ENCODE measurements at regions not wholly inside any gene's neighbourhood (a gene's known extent, or its start where the extent isn't known, plus 50 kb on each side); places are given as distances from the start of the nearest gene placed in this dataset.

- FAIRE-seq (no peak), DNase-seq (ENCODE audit: insufficient read length, low spot score) (no peak)
- TF ChIP-seq, protein P1, sequence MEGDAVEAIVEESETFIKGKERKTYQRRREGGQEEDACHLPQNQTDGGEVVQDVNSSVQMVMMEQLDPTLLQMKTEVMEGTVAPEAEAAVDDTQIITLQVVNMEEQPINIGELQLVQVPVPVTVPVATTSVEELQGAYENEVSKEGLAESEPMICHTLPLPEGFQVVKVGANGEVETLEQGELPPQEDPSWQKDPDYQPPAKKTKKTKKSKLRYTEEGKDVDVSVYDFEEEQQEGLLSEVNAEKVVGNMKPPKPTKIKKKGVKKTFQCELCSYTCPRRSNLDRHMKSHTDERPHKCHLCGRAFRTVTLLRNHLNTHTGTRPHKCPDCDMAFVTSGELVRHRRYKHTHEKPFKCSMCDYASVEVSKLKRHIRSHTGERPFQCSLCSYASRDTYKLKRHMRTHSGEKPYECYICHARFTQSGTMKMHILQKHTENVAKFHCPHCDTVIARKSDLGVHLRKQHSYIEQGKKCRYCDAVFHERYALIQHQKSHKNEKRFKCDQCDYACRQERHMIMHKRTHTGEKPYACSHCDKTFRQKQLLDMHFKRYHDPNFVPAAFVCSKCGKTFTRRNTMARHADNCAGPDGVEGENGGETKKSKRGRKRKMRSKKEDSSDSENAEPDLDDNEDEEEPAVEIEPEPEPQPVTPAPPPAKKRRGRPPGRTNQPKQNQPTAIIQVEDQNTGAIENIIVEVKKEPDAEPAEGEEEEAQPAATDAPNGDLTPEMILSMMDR (IDR thresholded peaks at IDR 0.05; ENCODE audit: insufficient read depth, missing control alignments), result no peak
These were observed 536.5 kb upstream of the CDH11 start for GRCh38 chr16:65658349-65658748.

- DNase-seq (ENCODE audit: insufficient read length, low spot score), result no peak
- TF ChIP-seq, protein P1 (IDR thresholded peaks at IDR 0.05; ENCODE audit: insufficient read depth, missing control alignments), result no peak
- FAIRE-seq, result no peak
These were observed 535.7 kb upstream of the CDH11 start for GRCh38 chr16:65657556-65657955.

DNA sequence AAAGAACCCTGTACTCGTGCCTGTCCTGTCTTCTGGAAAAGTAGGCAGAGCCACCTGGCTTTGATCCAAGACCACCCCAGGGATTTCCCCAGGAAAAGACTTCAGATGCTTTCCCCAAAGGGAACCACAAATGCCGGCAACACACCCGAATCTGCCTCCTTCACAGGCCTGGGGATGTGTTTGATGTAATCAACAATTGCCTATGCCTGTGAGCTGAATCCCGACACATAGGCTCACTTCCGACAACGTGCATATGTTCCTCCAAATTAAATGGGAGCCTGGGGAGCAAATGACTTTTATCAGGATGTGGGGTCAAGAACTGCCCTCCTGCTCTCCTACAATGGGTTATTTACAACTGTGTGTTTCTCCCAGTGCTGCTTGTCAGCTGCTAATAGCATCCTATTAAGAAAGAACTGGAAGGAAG is 535.2 kb upstream of the CDH11 start:
- no peak for DNase-seq (ENCODE audit: insufficient read length, low spot score)
- FAIRE-seq, result no peak

DNA sequence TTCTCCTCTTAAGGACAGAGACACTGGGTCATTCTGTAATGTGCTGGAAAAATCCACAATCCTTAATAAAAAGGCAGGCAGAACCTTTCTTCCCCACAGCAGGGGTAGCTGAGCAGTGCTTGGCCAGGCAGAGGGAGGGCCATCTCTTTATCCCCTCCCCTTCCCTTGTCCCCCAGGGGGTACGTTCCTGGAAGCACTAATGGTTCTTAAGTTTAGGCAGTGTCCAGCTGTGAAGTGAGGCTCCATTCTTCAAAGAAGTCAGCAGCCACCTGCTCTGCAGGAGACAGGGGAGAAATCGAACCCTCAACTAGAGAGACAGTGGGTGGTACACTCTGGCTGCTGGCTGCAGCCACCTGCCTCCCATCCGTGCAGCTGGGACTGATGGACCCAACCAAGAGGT is 533.9 kb upstream of the CDH11 start:
- FAIRE-seq (no peak), DNase-seq (ENCODE audit: insufficient read length, low spot score) (no peak)
- TF ChIP-seq, protein P1 (IDR thresholded peaks at IDR 0.05; ENCODE audit: insufficient read depth, missing control alignments), result no peak

More for the DNA sequence above, 535.2 kb upstream of the CDH11 start:
- TF ChIP-seq, protein P1 (IDR thresholded peaks at IDR 0.05; ENCODE audit: insufficient read depth, missing control alignments), result no peak

DNA sequence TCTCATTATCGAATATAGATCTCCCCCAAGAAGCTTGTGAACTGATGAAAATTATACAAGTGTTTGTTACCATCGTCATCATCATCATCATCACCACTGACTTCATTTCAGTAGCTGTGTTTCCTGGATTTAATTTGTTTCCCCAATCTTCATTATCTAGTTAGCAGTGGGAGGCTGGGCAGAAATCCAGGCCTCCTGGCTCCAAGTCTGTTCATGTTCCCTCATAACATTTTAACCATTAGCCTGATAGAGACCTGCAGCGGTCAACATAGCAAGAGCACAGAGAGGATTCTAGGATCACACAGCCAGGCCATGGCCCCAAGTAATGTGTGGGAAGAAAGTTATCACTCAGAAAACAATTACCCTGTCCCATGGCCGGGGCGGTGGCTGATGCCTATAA is 526.2 kb upstream of the CDH11 start:
- DNase-seq (ENCODE audit: insufficient read length, low spot score), result no peak
- TF ChIP-seq, protein P1 (IDR thresholded peaks at IDR 0.05; ENCODE audit: insufficient read depth, missing control alignments), result no peak
- FAIRE-seq, result no peak

DNA sequence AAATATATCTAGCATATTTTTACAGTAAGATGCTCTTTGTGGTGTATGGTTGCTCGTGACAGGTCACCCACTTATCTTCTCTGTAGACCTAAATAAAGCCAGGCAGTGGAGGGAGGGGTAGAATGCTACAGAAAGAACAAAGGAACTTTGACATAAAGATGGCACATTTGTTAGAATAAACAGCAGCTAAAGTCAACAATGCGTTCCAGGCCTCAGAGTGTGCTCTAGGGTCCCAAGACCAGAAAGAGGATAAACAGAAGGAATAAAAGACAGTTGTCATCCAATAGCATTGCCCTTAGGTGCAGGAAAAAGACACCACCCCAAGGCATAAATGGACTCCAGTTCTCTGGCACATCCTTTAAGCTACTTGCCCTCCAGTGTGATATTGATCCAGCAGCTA is 523.0 kb upstream of the CDH11 start:
- TF ChIP-seq, protein P1 (IDR thresholded peaks at IDR 0.05; ENCODE audit: insufficient read depth, missing control alignments), result no peak
- DNase-seq (ENCODE audit: insufficient read length, low spot score), result no peak
- no peak for FAIRE-seq

GRCh38 chr16:65641762-65642289 is 520.0 kb upstream of the CDH11 start:
- DNase-seq (ENCODE audit: insufficient read length, low spot score), result no peak
- TF ChIP-seq, protein P1 (IDR thresholded peaks at IDR 0.05; ENCODE audit: insufficient read depth, missing control alignments), result no peak
- FAIRE-seq, result no peak

All from D721Med (cell line).